Omental fat pad (tissue), 3 donors: ENCODE measurements at regions not wholly inside any gene's neighbourhood (a gene's known extent, or its start where the extent isn't known, plus 50 kb on each side); places are given as distances from the start of the nearest gene placed in this dataset.

Source experiments
- ATAC-seq: fragments of 150-250 bp; one replicate; pipeline ENCODE4 v1.9.1; 2016; ENCODE audit warnings: mild to moderate bottlenecking, moderate library complexity; ENCODE audit not compliant: low FRiP score
- DNase-seq: peaks from one replicate; pipeline ENCODE4 v3.0.0-alpha.2; 2019; ENCODE audit warnings: low spot score
- CTCF ChIP-seq, 3 donors: fragments of 450-650 bp; IDR thresholded peaks; one replicate each; pipeline ENCODE4 v1.5.1; 2016 to 2017; ENCODE audit warnings: antibody characterized with exemption in 3 of 3, mild to moderate bottlenecking in 3 of 3, moderate library complexity in 2 of 3

GRCh38 chr1:178030467-178030866 lies 60.6 kb upstream of the SEC16B start:
- DNase-seq (no peak), ATAC-seq (no peak)
- TF ChIP-seq CTCF (IDR thresholded peaks at IDR 0.05), result no peak

- TF ChIP-seq CTCF (IDR thresholded peaks at IDR 0.05), result peak in 1 of 3 donors; percentile 43
- DNase-seq, result peak; percentile 89
- ATAC-seq, result peak; percentile 94
Measured at GRCh38 chr1:178031856-178032320, 62.0 kb upstream of the RASAL2 start.

- TF ChIP-seq CTCF (IDR thresholded peaks at IDR 0.05), result no peak
- DNase-seq, result no peak
- no peak for ATAC-seq
Measured at GRCh38 chr1:178033019-178033418, 60.9 kb upstream of the RASAL2 start.

GRCh38 chr1:178034676-178035075 lies 59.2 kb upstream of the RASAL2 start:
- no peak for ATAC-seq
- no peak for TF ChIP-seq CTCF (IDR thresholded peaks at IDR 0.05)
- no peak for DNase-seq

- no peak for TF ChIP-seq CTCF (IDR thresholded peaks at IDR 0.05)
- ATAC-seq, result no peak
- no peak for DNase-seq
Measured at GRCh38 chr1:178036090-178036489, 57.8 kb upstream of the RASAL2 start.

- TF ChIP-seq CTCF (IDR thresholded peaks at IDR 0.05), result no peak
- DNase-seq, result peak; percentile 31
- ATAC-seq, result peak; percentile 98
Measured at GRCh38 chr1:178037510-178038253, 56.2 kb upstream of the RASAL2 start.

GRCh38 chr1:178038372-178038771 lies 55.5 kb upstream of the RASAL2 start:
- TF ChIP-seq CTCF (IDR thresholded peaks at IDR 0.05), result no peak
- DNase-seq, result no peak
- no peak for ATAC-seq
